GM12892 (cell line): ENCODE measurements at regions not wholly inside any gene's neighbourhood (a gene's known extent, or its start where the extent isn't known, plus 50 kb on each side); places are given as distances from the start of the nearest gene placed in this dataset.
A peak's percentile ranks its signal among the peaks of the same experiment; 100 is the strongest.

ENCODE experiments used
- DNase-seq: peaks from one replicate; pipeline ENCODE4 v3.0.0; 2011; ENCODE audit not compliant: insufficient read length
- FAIRE-seq: peaks from 2 replicates; lab custom pipeline; 2011; peaks lifted over from hg19 to GRCh38; lab: Jason Lieb, UNC
- POLR2A ChIP-seq: IDR thresholded peaks from 2 replicates; pipeline ENCODE4 v1.6.1; 2011; ENCODE audit warnings: low read depth, low read length, control low read depth
- POLR2AphosphoS5 ChIP-seq: IDR thresholded peaks from 2 replicates; pipeline ENCODE4 v1.6.1; 2011; ENCODE audit warnings: low read depth, low read length, control low read depth
- TAF1 ChIP-seq: IDR thresholded peaks from 2 replicates; pipeline ENCODE4 v1.6.1; 2011; ENCODE audit warnings: low read depth, mild to moderate bottlenecking, control low read depth, low read length, borderline replicate concordance

- TF ChIP-seq POLR2A (no peak), POLR2AphosphoS5 (no peak), TAF1 (no peak)
Measured at GRCh38 chr1:84745857-84746256, 55.6 kb upstream of the SSX2IP start.

GRCh38 chr1:84743896-84744295 lies 53.6 kb upstream of the SSX2IP start:
- DNase-seq (no peak), FAIRE-seq (no peak)
- no peak for TF ChIP-seq TAF1
- TF ChIP-seq POLR2A = no peak
- no peak for TF ChIP-seq POLR2AphosphoS5

More at GRCh38 chr1:84745857-84746256, 55.6 kb upstream of the SSX2IP start:
- DNase-seq (no peak), FAIRE-seq (no peak)

- FAIRE-seq (peak; percentile 61), DNase-seq (no peak)
- TF ChIP-seq POLR2AphosphoS5 (no peak), TAF1 (no peak), POLR2A (no peak)
Measured at GRCh38 chr1:84742653-84743052, 52.4 kb upstream of the SSX2IP start.

GRCh38 chr1:84740050-84740714 lies 49.9 kb upstream of the SSX2IP start:
- FAIRE-seq = no peak
- DNase-seq = no peak
- TF ChIP-seq POLR2AphosphoS5 (no peak), TAF1 (no peak), POLR2A (no peak)
